GM18867 (cell line): ENCODE measurements at regions not wholly inside any gene's neighbourhood (a gene's known extent, or its start where the extent isn't known, plus 50 kb on each side); places are given as distances from the start of the nearest gene placed in this dataset.
A peak's percentile ranks its signal among the peaks of the same experiment; 100 is the strongest.

Experiments
- ATAC-seq: cut with Tn5 transposase; IDR thresholded peaks from one replicate; pipeline ENCODE4 v1.9.1; 2021; ENCODE audit warnings: mild to moderate bottlenecking, moderate library complexity; ENCODE audit not compliant: unreplicated experiment

DNA sequence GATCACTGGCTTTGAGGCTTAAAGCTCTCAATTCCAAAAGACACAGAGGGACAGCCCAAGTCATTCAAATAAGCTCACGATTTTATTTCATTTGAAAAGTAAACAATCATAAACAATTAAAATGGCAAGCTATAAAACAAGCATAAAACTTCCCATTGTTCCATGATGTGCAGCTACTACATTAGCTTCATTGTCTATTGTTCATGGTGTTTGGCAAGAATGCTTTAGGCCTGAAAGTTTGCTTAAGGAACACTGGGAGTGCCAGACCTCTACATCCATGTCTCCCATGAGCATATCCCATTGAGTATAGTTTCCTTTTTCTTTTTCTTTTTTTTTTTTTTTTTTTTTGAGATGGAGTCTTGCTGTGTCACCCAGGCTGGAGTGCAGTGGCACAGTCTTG lies 286.1 kb upstream of the ESRRG start:
- ATAC-seq = no peak

DNA sequence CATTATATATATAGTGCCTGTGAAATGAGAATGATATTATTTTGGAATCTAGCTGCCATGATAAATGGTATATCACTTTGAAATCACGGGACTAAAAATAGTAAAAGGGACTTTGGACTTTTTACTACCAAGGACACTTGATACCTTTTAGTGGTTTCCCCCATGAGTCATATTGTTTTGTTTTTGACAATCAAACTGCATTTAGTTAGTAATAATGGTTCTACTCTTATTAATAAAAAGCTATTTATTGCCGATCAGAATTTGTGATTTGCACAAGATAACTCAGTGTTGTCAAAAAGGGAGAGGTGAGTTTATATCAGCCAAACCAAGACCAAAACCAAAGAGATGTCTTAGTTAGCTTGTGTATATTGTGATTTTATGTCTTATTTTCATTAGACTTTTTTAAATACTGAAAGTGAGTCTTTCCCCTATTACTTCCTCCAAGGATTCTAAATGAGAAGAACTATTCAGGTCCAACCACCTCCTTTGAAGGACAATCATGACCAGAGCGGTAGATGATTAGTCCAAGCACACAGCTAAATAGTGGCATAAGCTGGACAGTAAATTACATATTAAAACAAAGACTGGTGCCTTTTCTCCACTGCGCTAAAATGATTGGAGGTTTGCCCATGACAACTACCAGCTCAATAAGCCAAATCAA lies 281.7 kb upstream of the ESRRG start:
- ATAC-seq = peak; percentile 58

- ATAC-seq = no peak
Observed at GRCh38 chr1:217003355-217003754, 280.1 kb upstream of the ESRRG start.

DNA sequence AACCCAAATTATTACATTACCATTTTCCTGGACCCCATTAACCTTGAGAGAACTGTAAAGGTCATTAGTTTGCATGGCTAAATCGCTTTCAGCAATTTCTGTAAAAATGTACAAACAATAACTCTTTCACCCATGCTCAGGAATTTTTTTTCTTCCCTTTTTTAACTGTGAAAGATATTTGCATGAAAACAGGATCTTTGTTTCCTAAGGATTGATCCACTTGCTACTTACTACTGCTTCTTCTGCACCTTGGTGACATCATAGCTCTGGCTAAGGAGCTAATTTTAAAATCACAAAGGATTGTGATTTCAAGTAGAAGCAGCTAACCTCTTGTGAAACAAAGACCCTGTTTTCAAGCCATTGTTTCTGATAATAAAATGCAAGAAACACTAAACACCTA lies 274.6 kb upstream of the ESRRG start:
- ATAC-seq = no peak

GRCh38 chr1:216997069-216997468 lies 273.8 kb upstream of the ESRRG start:
- ATAC-seq = no peak

GRCh38 chr1:216984536-216984935 lies 261.3 kb upstream of the ESRRG start:
- no peak for ATAC-seq

GRCh38 chr1:216983823-216984222 lies 260.6 kb upstream of the ESRRG start:
- ATAC-seq = no peak

DNA sequence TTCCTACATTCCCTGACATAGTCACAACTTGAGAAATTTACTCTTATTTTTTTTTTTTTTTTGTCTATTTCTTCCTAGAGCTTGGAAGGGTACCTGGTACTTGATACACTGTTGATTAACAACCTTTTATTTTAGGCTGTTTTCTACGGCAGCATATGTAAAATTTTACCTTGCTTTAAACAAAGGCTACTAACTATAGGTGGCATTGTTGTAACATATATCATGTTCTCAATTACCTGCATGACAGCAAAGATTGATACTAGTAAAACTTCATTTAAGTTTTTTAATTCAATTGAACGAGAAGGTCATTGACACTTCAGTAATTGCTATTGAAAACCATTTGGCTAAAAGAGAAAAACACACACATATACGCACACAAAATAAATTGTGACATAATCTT lies 238.3 kb upstream of the ESRRG start:
- ATAC-seq = no peak

DNA sequence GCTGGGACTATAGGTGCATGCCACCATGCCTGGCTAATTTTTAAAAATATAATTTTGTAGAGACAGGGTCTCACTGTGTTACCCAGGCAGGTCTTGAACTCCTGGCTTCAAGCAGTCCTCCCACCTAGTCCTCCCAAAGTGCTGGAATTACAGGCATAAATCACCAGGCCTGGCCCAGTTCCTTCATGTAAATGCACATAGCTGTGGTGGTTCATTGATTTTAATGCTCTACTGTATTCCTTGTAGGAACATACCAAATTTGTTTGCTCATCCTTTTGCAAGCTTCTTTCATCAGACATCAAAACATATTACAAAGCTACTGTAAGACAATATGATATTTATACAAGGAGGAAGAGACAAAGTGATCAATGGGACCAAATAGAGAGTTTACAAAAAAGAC lies 237.5 kb upstream of the ESRRG start:
- no peak for ATAC-seq

- no peak for ATAC-seq
Observed at GRCh38 chr1:216958569-216958968, 235.3 kb upstream of the ESRRG start.

- no peak for ATAC-seq
Observed at GRCh38 chr1:216953495-216953894, 230.3 kb upstream of the ESRRG start.

DNA sequence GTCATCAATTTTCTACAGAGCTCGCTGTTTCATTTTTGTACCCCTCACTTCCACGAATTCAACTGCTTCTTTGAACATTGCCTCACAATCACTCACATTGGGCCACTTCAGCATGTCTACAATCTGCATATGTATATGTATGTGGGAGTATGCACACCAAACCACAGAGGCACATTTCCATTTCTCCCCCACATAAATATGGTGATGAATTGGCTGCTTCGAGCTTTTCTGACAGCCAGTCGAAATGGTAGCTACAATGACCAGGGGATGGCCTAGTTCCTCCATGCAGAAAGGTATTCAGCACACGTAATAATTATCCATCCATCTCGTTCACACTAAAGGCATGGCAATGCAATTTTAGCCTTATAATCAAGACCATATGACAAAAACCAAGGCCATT lies 229.6 kb upstream of the ESRRG start:
- no peak for ATAC-seq

DNA sequence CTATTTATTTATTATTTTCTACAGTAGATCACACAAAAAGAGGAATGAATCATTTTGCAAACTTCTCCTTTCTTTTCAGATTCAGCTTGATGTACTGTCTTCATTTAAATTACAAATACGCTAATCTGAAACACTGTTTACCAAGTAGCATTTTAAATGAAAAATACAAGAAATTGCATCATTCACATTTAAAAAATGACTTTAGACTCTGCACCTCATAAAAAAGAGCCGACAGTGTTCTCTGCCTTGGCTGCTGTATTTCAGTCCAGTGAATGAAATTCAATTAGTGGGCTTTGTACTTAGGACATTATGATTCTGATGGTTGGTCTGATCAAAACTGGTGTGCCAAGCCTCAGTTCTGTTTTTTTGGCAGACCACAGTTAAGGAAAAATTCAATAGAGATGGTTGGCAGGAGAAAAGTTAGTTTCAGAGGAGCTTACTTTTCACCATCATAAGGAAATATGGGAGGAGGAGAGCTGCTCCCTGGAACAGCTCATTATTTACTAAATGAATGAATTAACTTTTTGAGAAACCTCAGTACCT lies 222.4 kb upstream of the ESRRG start:
- no peak for ATAC-seq

GRCh38 chr1:216944864-216945510 lies 221.8 kb upstream of the ESRRG start:
- no peak for ATAC-seq

DNA sequence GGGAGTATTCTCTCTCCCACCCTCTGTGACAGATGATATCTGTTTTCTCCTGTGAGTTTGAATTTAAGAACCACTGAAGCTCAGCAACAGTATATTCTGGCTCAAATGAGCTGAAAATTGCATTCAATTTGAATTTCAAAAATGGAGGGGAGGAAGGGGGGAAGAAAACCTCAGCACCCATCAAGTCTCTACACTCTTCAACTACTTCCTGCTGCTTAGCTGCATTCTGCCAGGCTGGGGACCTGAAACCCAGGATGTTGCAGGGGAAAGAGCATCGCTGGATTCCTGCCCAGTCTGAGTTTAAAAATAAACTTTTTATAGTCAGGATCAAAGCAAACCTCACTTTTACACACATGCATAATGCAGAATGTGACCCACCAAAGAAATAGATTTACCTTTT lies 214.3 kb upstream of the ESRRG start:
- ATAC-seq = no peak

- ATAC-seq = no peak
Observed at GRCh38 chr1:216936779-216937178, 213.6 kb upstream of the ESRRG start.

- ATAC-seq = no peak
Observed at GRCh38 chr1:216935901-216936300, 212.7 kb upstream of the ESRRG start.

DNA sequence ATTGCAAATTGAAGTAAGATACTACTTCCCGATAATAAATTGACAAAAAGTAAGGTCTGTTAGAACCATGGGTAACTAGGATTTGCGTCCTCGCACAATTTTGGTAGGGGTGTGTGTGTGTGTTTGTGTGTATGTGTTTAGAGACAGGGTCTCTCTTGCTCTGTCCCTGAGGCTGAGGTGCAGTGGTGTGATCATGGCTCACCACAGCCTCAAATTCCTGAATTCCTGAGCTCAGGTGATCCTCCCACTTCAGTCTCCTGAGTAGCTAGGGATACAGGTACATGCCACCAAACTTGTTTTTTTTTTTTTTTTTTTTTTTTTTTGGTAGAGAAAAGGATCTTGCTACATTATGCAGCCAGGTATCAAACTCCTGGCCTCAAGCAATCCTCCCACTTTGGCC lies 209.2 kb upstream of the ESRRG start:
- ATAC-seq = no peak

GRCh38 chr1:216929870-216930582 lies 206.8 kb upstream of the ESRRG start:
- no peak for ATAC-seq

GRCh38 chr1:216927633-216928032 lies 204.4 kb upstream of the ESRRG start:
- no peak for ATAC-seq

- no peak for ATAC-seq
Observed at GRCh38 chr1:216926720-216927510, 203.7 kb upstream of the ESRRG start.
